SK-N-SH treated with all-trans-retinoic acid at 6 μM for 48 hours (cell line): ENCODE measurements at regions not wholly inside any gene's neighbourhood (a gene's known extent, or its start where the extent isn't known, plus 50 kb on each side); places are given as distances from the start of the nearest gene placed in this dataset.

Experiments used
- ATAC-seq: fragments of 200-7000 bp; cut with Tn5 transposase; 3 replicates; pipeline ENCODE4 v1.9.1; 2020; ENCODE audit warnings: mild to moderate bottlenecking, moderate library complexity
- ARNTL ChIP-seq: fragments of 450-650 bp; formaldehyde crosslinking; IDR thresholded peaks from 2 replicates; pipeline ENCODE4 v1.5.0; 2020; ENCODE audit warnings: low read depth, mild to moderate bottlenecking, moderate library complexity, borderline replicate concordance
- BACH2 ChIP-seq: fragments of 250-450 bp; sonication (Bioruptor Pico); IDR thresholded peaks from 2 replicates; pipeline ENCODE4 v1.9.0; 2021; ENCODE audit warnings: mild to moderate bottlenecking, borderline replicate concordance
- CREB5 ChIP-seq: fragments of 250-450 bp; sonication (Bioruptor Pico); IDR thresholded peaks from 2 replicates; pipeline ENCODE4 v1.5.1; 2020; ENCODE audit warnings: low read depth, mild to moderate bottlenecking, moderate library complexity
- CSRNP3 ChIP-seq: fragments of 250-450 bp; sonication (Bioruptor Pico); IDR thresholded peaks from 2 replicates; pipeline ENCODE4 v1.5.1; 2021; ENCODE audit warnings: mild to moderate bottlenecking, moderate library complexity
- ESRRG ChIP-seq: fragments of 250-450 bp; sonication (Bioruptor Pico); IDR thresholded peaks from 2 replicates; pipeline ENCODE4 v1.6.1; 2021; ENCODE audit warnings: mild to moderate bottlenecking
- GLIS3 ChIP-seq: fragments of 250-450 bp; sonication (Bioruptor Pico); IDR thresholded peaks from 2 replicates; pipeline ENCODE4 v1.5.0; 2020; ENCODE audit warnings: mild to moderate bottlenecking, moderate library complexity
- ISL1 ChIP-seq: fragments of 250-450 bp; sonication (Bioruptor Pico); IDR thresholded peaks from 2 replicates; pipeline ENCODE4 v2.1.2; 2022; ENCODE audit warnings: mild to moderate bottlenecking, moderate library complexity
- OSR1 ChIP-seq: fragments of 250-450 bp; sonication (Bioruptor Pico); IDR thresholded peaks from 2 replicates; pipeline ENCODE4 v1.8.0; 2022; ENCODE audit warnings: moderate library complexity, mild to moderate bottlenecking, inconsistent platforms
- PATZ1 ChIP-seq: fragments of 250-450 bp; sonication (Bioruptor Pico); IDR thresholded peaks from 2 replicates; pipeline ENCODE4 v1.8.0; 2020; ENCODE audit warnings: mild to moderate bottlenecking, moderate library complexity, borderline replicate concordance
- POU6F1 ChIP-seq: fragments of 250-450 bp; sonication (Bioruptor Pico); IDR thresholded peaks from 2 replicates; pipeline ENCODE4 v1.8.0; 2021; ENCODE audit warnings: low read depth, mild to moderate bottlenecking, moderate library complexity, borderline replicate concordance
- PPARA ChIP-seq: fragments of 250-450 bp; sonication (Bioruptor Pico); IDR thresholded peaks from 2 replicates; pipeline ENCODE4 v1.5.0; 2020; ENCODE audit warnings: mild to moderate bottlenecking, borderline replicate concordance
- RARB ChIP-seq: fragments of 250-450 bp; sonication (Bioruptor Pico); IDR thresholded peaks from 2 replicates; pipeline ENCODE4 v1.8.0; 2021; ENCODE audit warnings: mild to moderate bottlenecking, moderate library complexity
- SNAI2 ChIP-seq: fragments of 250-450 bp; sonication (Bioruptor Pico); IDR thresholded peaks from 2 replicates; pipeline ENCODE4 v1.5.0; 2020; ENCODE audit warnings: mild to moderate bottlenecking, moderate library complexity
- TOX ChIP-seq: fragments of 250-450 bp; sonication (Bioruptor Pico); IDR thresholded peaks from 2 replicates; pipeline ENCODE4 v1.8.0; 2021; ENCODE audit warnings: mild to moderate bottlenecking, moderate library complexity, borderline replicate concordance
- TSHZ2 ChIP-seq: fragments of 250-450 bp; sonication (Bioruptor Pico); IDR thresholded peaks from 2 replicates; pipeline ENCODE4 v1.5.0; 2020; ENCODE audit warnings: mild to moderate bottlenecking, moderate library complexity
- ZC3H10 ChIP-seq: fragments of 250-450 bp; sonication (Bioruptor Pico); IDR thresholded peaks from 2 replicates; pipeline ENCODE4 v1.5.1; 2021; ENCODE audit warnings: mild to moderate bottlenecking, moderate library complexity
- ZFP3 ChIP-seq: fragments of 250-450 bp; sonication (Bioruptor Pico); IDR thresholded peaks from 2 replicates; pipeline ENCODE4 v1.5.0; 2020; ENCODE audit warnings: mild to moderate bottlenecking, moderate library complexity
- ZFP30 ChIP-seq: fragments of 450-650 bp; formaldehyde crosslinking; IDR thresholded peaks from 2 replicates; pipeline ENCODE4 v1.5.0; 2022; ENCODE audit warnings: mild to moderate bottlenecking, moderate library complexity
- ZNF565 ChIP-seq: fragments of 450-650 bp; formaldehyde crosslinking; conservative IDR thresholded peaks from 2 replicates; pipeline ENCODE4 v1.5.0; 2020; ENCODE audit warnings: low read depth, mild to moderate bottlenecking, moderate library complexity
- ZNF70 ChIP-seq: fragments of 450-650 bp; formaldehyde crosslinking; IDR thresholded peaks from 2 replicates; pipeline ENCODE4 v1.5.0; 2020; ENCODE audit warnings: mild to moderate bottlenecking, moderate library complexity
- ZNF8 ChIP-seq: fragments of 450-650 bp; formaldehyde crosslinking; IDR thresholded peaks from 2 replicates; pipeline ENCODE4 v1.5.0; 2020; ENCODE audit warnings: mild to moderate bottlenecking, moderate library complexity

GRCh38 chr5:26727916-26728315, 310.5 kb downstream of the CDH9 start:
- TF ChIP-seq SNAI2: no peak
- TF ChIP-seq ESRRG (CRISPR knock-in tag): no peak
- TF ChIP-seq ISL1 (CRISPR knock-in tag): no peak
- no peak for TF ChIP-seq CREB5
- TF ChIP-seq ARNTL: no peak
- no peak for TF ChIP-seq GLIS3 (CRISPR knock-in tag)
- TF ChIP-seq ZFP30 (CRISPR knock-in tag): no peak
- TF ChIP-seq ZNF565 (CRISPR knock-in tag): no peak
- TF ChIP-seq ZNF70 (CRISPR knock-in tag): no peak
- TF ChIP-seq CSRNP3: no peak
- no peak for TF ChIP-seq OSR1 (CRISPR knock-in tag)
- TF ChIP-seq ZC3H10 (CRISPR knock-in tag): no peak
- TF ChIP-seq TSHZ2 (CRISPR knock-in tag): no peak
- no peak for TF ChIP-seq ZFP3
- TF ChIP-seq PPARA (CRISPR knock-in tag): no peak
- TF ChIP-seq TOX: no peak
- TF ChIP-seq, all 23 proteins: peak for 0
- no peak for ATAC-seq

- no peak for ATAC-seq
- TF ChIP-seq PPARA (CRISPR knock-in tag) (no peak), ESRRG (CRISPR knock-in tag) (no peak), ZNF70 (CRISPR knock-in tag) (no peak), ZNF8 (CRISPR knock-in tag) (no peak), ZC3H10 (CRISPR knock-in tag) (no peak), OSR1 (CRISPR knock-in tag) (no peak), CSRNP3 (no peak), ISL1 (CRISPR knock-in tag) (no peak), PATZ1 (CRISPR knock-in tag) (no peak), ZFP30 (CRISPR knock-in tag) (no peak)
Observed at GRCh38 chr5:26719803-26720202, 318.6 kb downstream of the CDH9 start.

- ATAC-seq: peak; percentile 86
- TF ChIP-seq POU6F1 (no peak), ZNF70 (CRISPR knock-in tag) (no peak), TSHZ2 (CRISPR knock-in tag) (no peak), ZNF8 (CRISPR knock-in tag) (no peak), SNAI2 (no peak), BACH2 (CRISPR knock-in tag) (no peak), CREB5 (no peak), ZC3H10 (CRISPR knock-in tag) (no peak), RARB (CRISPR knock-in tag) (no peak)
Observed at GRCh38 chr5:26700759-26701384, 337.5 kb downstream of the CDH9 start.
